Thyroid gland (tissue), 4 donors: ENCODE measurements at regions not wholly inside any gene's neighbourhood (a gene's known extent, or its start where the extent isn't known, plus 50 kb on each side); places are given as distances from the start of the nearest gene placed in this dataset.
A peak's percentile ranks its signal among the peaks of the same experiment; 100 is the strongest.

ENCODE experiments used
- CTCF ChIP-seq, 6 experiments: fragments of 200-600 bp in 3 of 6; fragments of 450-650 bp in 3 of 6; sonication (generic) in 3 of 6; IDR thresholded peaks; one replicate each; pipeline ENCODE4 v1.5.1; 2016 to 2019; ENCODE audit warnings: antibody characterized with exemption in 6 of 6, mild to moderate bottlenecking in 2 of 6, inconsistent platforms in 1 of 6, moderate library complexity in 1 of 6
- POLR2A ChIP-seq, 2 donors: fragments of 450-650 bp; IDR thresholded peaks; one replicate each; pipeline ENCODE4 v1.6.1; 2017; ENCODE audit warnings: antibody characterized with exemption in 2 of 2, mild to moderate bottlenecking in 2 of 2, moderate library complexity in 1 of 2

GRCh38 chr18:26771524-26771923, 94.0 kb downstream of the AQP4 start:
- TF ChIP-seq CTCF (IDR thresholded peaks at IDR 0.05) (peak; percentile 22 to 74 (median 64)), POLR2A (IDR thresholded peaks at IDR 0.05) (no peak)
